Vagina (tissue), 2 donors: ENCODE measurements at regions not wholly inside any gene's neighbourhood (a gene's known extent, or its start where the extent isn't known, plus 50 kb on each side); places are given as distances from the start of the nearest gene placed in this dataset.
A peak's percentile ranks its signal among the peaks of the same experiment; 100 is the strongest.

Source experiments
- DNase-seq, 2 donors: peaks; one replicate each; pipeline ENCODE4 v3.0.0-alpha.2; 2017; ENCODE audit errors: extremely low spot score in 2 of 2
- H3K27ac ChIP-seq: fragments of 200-600 bp; sonication (generic); one replicate; pipeline ENCODE4 v1.5.1; 2019
- H3K27me3 ChIP-seq: fragments of 200-600 bp; sonication (generic); one replicate; pipeline ENCODE4 v1.5.1; 2019
- H3K36me3 ChIP-seq, 2 donors: fragments of 200-600 bp; sonication (generic); one replicate each; pipeline ENCODE4 v1.5.1; 2017 to 2019
- H3K4me1 ChIP-seq: fragments of 200-600 bp; sonication (generic); one replicate; pipeline ENCODE4 v1.5.1; 2019
- H3K4me3 ChIP-seq, 2 donors: fragments of 200-600 bp; sonication (generic); 1 replicate in 1 of 2; 2 replicates in 1 of 2; pipeline ENCODE4 v1.5.1; 2016 to 2019
- H3K9me3 ChIP-seq: fragments of 200-600 bp; sonication (generic); one replicate; pipeline ENCODE4 v1.5.1; 2019
- CTCF ChIP-seq, 3 experiments: fragments of 450-650 bp in 2 of 3; fragments of 200-600 bp in 1 of 3; sonication (generic) in 1 of 3; IDR thresholded peaks; one replicate each; pipeline ENCODE4 v1.5.1; 2017 to 2019; ENCODE audit warnings: antibody characterized with exemption in 3 of 3, mild to moderate bottlenecking in 2 of 3, moderate library complexity in 2 of 3
- POLR2A ChIP-seq, 2 donors: fragments of 450-650 bp; IDR thresholded peaks; one replicate each; pipeline ENCODE4 v1.6.1; 2017; ENCODE audit warnings: antibody characterized with exemption in 2 of 2, mild to moderate bottlenecking in 2 of 2, moderate library complexity in 2 of 2
- POLR2AphosphoS5 ChIP-seq, 2 donors: sonication (generic); formaldehyde crosslinking; IDR thresholded peaks; one replicate each; pipeline ENCODE4 v1.9.0; 2017; ENCODE audit warnings: antibody characterized with exemption in 2 of 2, mild to moderate bottlenecking in 2 of 2, low read depth in 1 of 2; ENCODE audit not compliant: insufficient read depth in 1 of 2
- intact Hi-C: fragments of 100-400 bp; cut with DNase I; formaldehyde crosslinking; loops from one replicate; pipeline ENCODE4 v1.15.1; 2023

GRCh38 chr6:6795393-6795792 is 206.9 kb downstream of the LY86 start:
- intact Hi-C loops = no loop called here
- Histone ChIP-seq H3K4me3 (no peak overlapping the region), H3K27ac (no peak overlapping the region), H3K4me1 (no peaks in the 10 kb centered on the region), H3K36me3 (no peaks in the 10 kb centered on the region), H3K27me3 (no peaks in the 10 kb centered on the region), H3K9me3 (no peaks in the 10 kb centered on the region)
- no peak for TF ChIP-seq CTCF (IDR thresholded peaks at IDR 0.05)
- no peak for TF ChIP-seq POLR2A (IDR thresholded peaks at IDR 0.05)
- no peak for TF ChIP-seq POLR2AphosphoS5 (IDR thresholded peaks at IDR 0.05; ENCODE audit: insufficient read depth in 1 of 2, low read depth in 1 of 2)
- DNase-seq = no peak

GRCh38 chr6:6796818-6797217 is 208.3 kb downstream of the LY86 start:
- intact Hi-C loops = no loop called here
- H3K4me3 ChIP-seq = no peak overlapping the region
- no peaks in the 10 kb centered on the region for H3K4me1 ChIP-seq

DNA sequence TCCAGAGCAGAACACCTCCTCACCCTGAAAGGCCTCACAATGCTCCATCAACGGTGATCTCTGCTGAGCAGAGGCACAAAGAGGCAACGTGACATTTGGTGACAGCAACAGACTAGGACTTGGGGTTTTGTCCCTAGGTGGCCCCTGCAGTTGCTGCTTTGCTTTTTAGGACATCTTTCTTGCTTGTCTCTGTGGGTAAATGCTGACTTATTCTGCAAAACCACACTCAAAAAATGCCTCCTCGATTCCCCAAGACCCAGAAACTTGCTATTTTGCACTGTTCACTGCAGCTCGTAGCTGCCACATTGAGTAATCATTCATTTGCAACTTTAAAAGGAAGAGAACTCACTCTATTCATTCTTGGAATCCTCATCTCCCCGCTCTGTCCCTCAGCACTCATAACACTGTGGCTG is 209.9 kb downstream of the LY86 start:
- Histone ChIP-seq H3K27ac (peak overlapping the region; percentile 15), H3K9me3 (no peaks in the 10 kb centered on the region), H3K4me3 (no peak overlapping the region), H3K27me3 (no peaks in the 10 kb centered on the region), H3K4me1 (no peaks in the 10 kb centered on the region), H3K36me3 (no peaks in the 10 kb centered on the region)
- TF ChIP-seq POLR2AphosphoS5 (IDR thresholded peaks at IDR 0.05; ENCODE audit: insufficient read depth in 1 of 2, low read depth in 1 of 2) (no peak), CTCF (IDR thresholded peaks at IDR 0.05) (no peak), POLR2A (IDR thresholded peaks at IDR 0.05) (no peak)
- intact Hi-C loops = no loop called here
- no peak for DNase-seq

More at GRCh38 chr6:6796818-6797217, 208.3 kb downstream of the LY86 start:
- no peak for DNase-seq
- H3K27me3 ChIP-seq = no peaks in the 10 kb centered on the region
- H3K9me3 ChIP-seq = no peaks in the 10 kb centered on the region
- TF ChIP-seq CTCF (IDR thresholded peaks at IDR 0.05) (no peak), POLR2AphosphoS5 (IDR thresholded peaks at IDR 0.05; ENCODE audit: insufficient read depth in 1 of 2, low read depth in 1 of 2) (no peak), POLR2A (IDR thresholded peaks at IDR 0.05) (no peak)
- no peaks in the 10 kb centered on the region for H3K36me3 ChIP-seq
- H3K27ac ChIP-seq = no peak overlapping the region

- H3K4me3 ChIP-seq = no peak overlapping the region
- TF ChIP-seq POLR2A (IDR thresholded peaks at IDR 0.05) = no peak
- TF ChIP-seq CTCF (IDR thresholded peaks at IDR 0.05) = no peak
- no peaks in the 10 kb centered on the region for H3K9me3 ChIP-seq
- H3K4me1 ChIP-seq = no peaks in the 10 kb centered on the region
- H3K36me3 ChIP-seq = no peaks in the 10 kb centered on the region
- H3K27me3 ChIP-seq = no peaks in the 10 kb centered on the region
- no peak overlapping the region for H3K27ac ChIP-seq
- intact Hi-C loops = no loop called here
- DNase-seq = no peak
These were observed 212.4 kb downstream of the LY86 start for GRCh38 chr6:6801005-6801335.

- DNase-seq = no peak
- intact Hi-C loops = no loop called here
- Histone ChIP-seq H3K27me3 (no peaks in the 10 kb centered on the region), H3K4me1 (no peaks in the 10 kb centered on the region), H3K27ac (no peak overlapping the region), H3K9me3 (no peaks in the 10 kb centered on the region), H3K4me3 (no peak overlapping the region), H3K36me3 (no peaks in the 10 kb centered on the region)
- TF ChIP-seq POLR2AphosphoS5 (IDR thresholded peaks at IDR 0.05; ENCODE audit: insufficient read depth in 1 of 2, low read depth in 1 of 2) (no peak), POLR2A (IDR thresholded peaks at IDR 0.05) (no peak), CTCF (IDR thresholded peaks at IDR 0.05) (no peak)
These were observed 213.2 kb downstream of the LY86 start for GRCh38 chr6:6801635-6802218.
